ENCODE measurements at regions not wholly inside any gene's neighbourhood (a gene's known extent, or its start where the extent isn't known, plus 50 kb on each side); places are given as distances from the start of the nearest gene placed in this dataset.

GRCh38 chr2:57534358-57534757 lies 512.2 kb upstream of the VRK2 start:
- TF ChIP-seq POLR2A (IDR thresholded peaks at IDR 0.05; ENCODE audit: low read length) (no peak), GATA1 (IDR thresholded peaks at IDR 0.05; ENCODE audit: low read depth, low read length) (no peak)

Data from erythroblast (primary cell).